OCI-LY1 (cell line): ENCODE measurements at regions not wholly inside any gene's neighbourhood (a gene's known extent, or its start where the extent isn't known, plus 50 kb on each side); places are given as distances from the start of the nearest gene placed in this dataset.

Source experiments
- H2AFZ ChIP-seq: fragments of 200-600 bp; sonication (generic), shearing (Covaris generic); 2 replicates; pipeline ENCODE4 v1.6.0; 2014; ENCODE audit warnings: antibody characterized with exemption, mild to moderate bottlenecking, low read length
- H3F3A ChIP-seq: fragments of 200-600 bp; sonication (generic), shearing (Covaris generic); 2 replicates; pipeline ENCODE4 v1.6.0; 2014; ENCODE audit warnings: mild to moderate bottlenecking, antibody characterized with exemption, low read length, moderate library complexity; ENCODE audit not compliant: insufficient read depth
- H3K27ac ChIP-seq: fragments of 200-600 bp; sonication (generic); 2 replicates; pipeline ENCODE4 v1.5.1; 2014; ENCODE audit warnings: low read length, mixed run types, mild to moderate bottlenecking, low read depth; ENCODE audit not compliant: poor library complexity, severe bottlenecking
- H3K27me3 ChIP-seq: fragments of 200-600 bp; sonication (generic); 2 replicates; pipeline ENCODE4 v1.6.0; 2014; ENCODE audit warnings: antibody characterized with exemption, mild to moderate bottlenecking, low read length, moderate library complexity; ENCODE audit not compliant: insufficient read depth
- H3K36me3 ChIP-seq: fragments of 200-600 bp; sonication (generic); 2 replicates; pipeline ENCODE4 v1.6.1; 2014; ENCODE audit warnings: mild to moderate bottlenecking, antibody characterized with exemption, low read length, moderate library complexity, mixed read lengths; ENCODE audit not compliant: insufficient read depth
- H3K4me1 ChIP-seq: fragments of 200-600 bp; sonication (generic); 2 replicates; pipeline ENCODE4 v1.5.1; 2014; ENCODE audit warnings: mild to moderate bottlenecking, low read length, moderate library complexity; ENCODE audit not compliant: insufficient read depth, severe bottlenecking
- H3K4me2 ChIP-seq: fragments of 200-600 bp; sonication (generic), shearing (Covaris generic); 2 replicates; pipeline ENCODE4 v1.6.1; 2014; ENCODE audit warnings: low read length
- H3K4me3 ChIP-seq: fragments of 200-600 bp; sonication (generic); 2 replicates; pipeline ENCODE4 v1.5.1; 2014; ENCODE audit warnings: low read length, low read depth, mild to moderate bottlenecking, mixed read lengths; ENCODE audit not compliant: poor library complexity, severe bottlenecking
- H3K79me2 ChIP-seq: fragments of 200-600 bp; shearing (Covaris generic); 2 replicates; pipeline ENCODE4 v1.6.1; 2016; ENCODE audit warnings: mixed run types, low read length, mixed read lengths; ENCODE audit not compliant: insufficient read depth
- H3K9ac ChIP-seq: fragments of 200-600 bp; sonication (generic), shearing (Covaris generic); 2 replicates; pipeline ENCODE4 v1.6.1; 2014; ENCODE audit warnings: mild to moderate bottlenecking, low read length, mixed read lengths
- H3K9me2 ChIP-seq: fragments of 200-600 bp; sonication (generic), shearing (Covaris generic); 2 replicates; pipeline ENCODE4 v1.6.1; 2014; ENCODE audit warnings: low read depth, mild to moderate bottlenecking, low read length, mixed read lengths
- H3K9me3 ChIP-seq: fragments of 200-600 bp; shearing (Covaris generic); 2 replicates; pipeline ENCODE4 v1.6.1; 2014; ENCODE audit warnings: low read length, mixed read lengths
- H4K20me1 ChIP-seq: fragments of 200-600 bp; sonication (generic), shearing (Covaris generic); 2 replicates; pipeline ENCODE4 v1.6.0; 2016; ENCODE audit warnings: mild to moderate bottlenecking, low read length; ENCODE audit not compliant: insufficient read depth
- CTCF ChIP-seq: fragments of 200-600 bp; sonication (generic), shearing (Covaris generic); IDR thresholded peaks from 2 replicates; pipeline ENCODE4 v1.5.1; 2017; ENCODE audit warnings: mild to moderate bottlenecking, antibody characterized with exemption, low read length, moderate library complexity, mixed read lengths
- EZH2 ChIP-seq: fragments of 200-600 bp; sonication (generic), shearing (Covaris generic); IDR thresholded peaks from 2 replicates; pipeline ENCODE4 v1.8.0; 2017; ENCODE audit warnings: borderline replicate concordance, mixed run types, mild to moderate bottlenecking, antibody characterized with exemption, low read length, moderate library complexity, mixed read lengths

- Histone ChIP-seq H3K4me1 (no peaks in the 10 kb centered on the region), H4K20me1 (no peaks in the 10 kb centered on the region), H3K79me2 (no peaks in the 10 kb centered on the region), H3K27ac (no peak overlapping the region), H3K4me2 (no peak overlapping the region), H3K36me3 (no peaks in the 10 kb centered on the region), H2AFZ (no peak overlapping the region), H3K4me3 (no peak overlapping the region), H3K9ac (no peak overlapping the region), H3K9me2 (no peaks in the 10 kb centered on the region), H3K27me3 (no peaks in the 10 kb centered on the region), H3K9me3 (no peaks in the 10 kb centered on the region), H3F3A (no peaks in the 10 kb centered on the region)
- TF ChIP-seq CTCF (no peak), EZH2 (no peak)
Measured at GRCh38 chr15:92719021-92719420, 63.4 kb upstream of the FAM174B start.

GRCh38 chr15:92724144-92724543 is 68.6 kb upstream of the FAM174B start:
- Histone ChIP-seq H3K4me1 (no peaks in the 10 kb centered on the region), H2AFZ (no peak overlapping the region), H3K79me2 (no peaks in the 10 kb centered on the region), H3K36me3 (no peaks in the 10 kb centered on the region), H3K9me2 (no peaks in the 10 kb centered on the region), H3K4me2 (no peak overlapping the region), H3K9ac (no peak overlapping the region), H3F3A (no peaks in the 10 kb centered on the region), H4K20me1 (no peaks in the 10 kb centered on the region), H3K9me3 (no peaks in the 10 kb centered on the region), H3K27ac (no peak overlapping the region), H3K27me3 (no peaks in the 10 kb centered on the region), H3K4me3 (no peak overlapping the region)
- TF ChIP-seq EZH2 (no peak), CTCF (no peak)

- H3K27ac ChIP-seq: no peak overlapping the region
- no peak overlapping the region for H3K4me2 ChIP-seq
- no peak overlapping the region for H3K9ac ChIP-seq
- no peaks in the 10 kb centered on the region for H3K4me1 ChIP-seq
- TF ChIP-seq EZH2: no peak
- no peak for TF ChIP-seq CTCF
- H4K20me1 ChIP-seq: no peaks in the 10 kb centered on the region
- H3K36me3 ChIP-seq: no peaks in the 10 kb centered on the region
- H3K4me3 ChIP-seq: no peak overlapping the region
- H3K79me2 ChIP-seq: no peaks in the 10 kb centered on the region
- H2AFZ ChIP-seq: no peak overlapping the region
- no peaks in the 10 kb centered on the region for H3F3A ChIP-seq
- H3K27me3 ChIP-seq: no peaks in the 10 kb centered on the region
- H3K9me2 ChIP-seq: no peaks in the 10 kb centered on the region
- no peaks in the 10 kb centered on the region for H3K9me3 ChIP-seq
Measured at GRCh38 chr15:92725171-92725570, 69.6 kb upstream of the FAM174B start.
